ENCODE measurements at regions not wholly inside any gene's neighbourhood (a gene's known extent, or its start where the extent isn't known, plus 50 kb on each side); places are given as distances from the start of the nearest gene placed in this dataset.

DNA sequence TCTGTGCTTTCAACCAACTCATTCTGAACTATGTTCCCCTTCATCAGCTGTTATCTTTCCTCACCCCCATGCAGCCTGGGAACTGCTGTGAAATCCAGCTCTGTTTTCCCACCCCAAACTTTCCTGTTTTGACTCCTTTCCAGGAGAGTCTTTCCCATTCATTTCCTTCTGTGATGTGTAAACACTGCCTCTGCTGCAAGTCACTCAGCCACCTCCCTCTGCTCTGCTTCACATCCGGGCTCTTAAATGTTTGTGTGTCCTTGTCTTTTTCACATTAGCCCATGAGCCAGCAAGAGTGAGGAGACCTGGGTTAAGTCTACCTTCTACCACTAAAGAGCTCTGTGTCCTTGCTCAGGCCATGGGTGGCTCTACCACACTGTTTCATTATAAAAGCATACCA lies 137.5 kb downstream of the ICE1 start:
- Histone ChIP-seq H3K23me2 (ENCODE audit: insufficient read length, low read depth, low read length, poor library complexity, severe bottlenecking) (no peaks in the 10 kb centered on the region), H3K4ac (ENCODE audit: low read depth, low read length) (no peak overlapping the region), H2AK5ac (ENCODE audit: insufficient read length, low read length) (no peak overlapping the region), H2BK120ac (ENCODE audit: low read depth, low read length, poor library complexity, severe bottlenecking) (no peak overlapping the region), H3K79me1 (ENCODE audit: insufficient read depth, low read depth, low read length, poor library complexity, severe bottlenecking) (no peaks in the 10 kb centered on the region), H3K9ac (ENCODE audit: extremely low read depth, insufficient read length, low read length) (no peak overlapping the region), H3K18ac (ENCODE audit: insufficient read length, low read depth, low read length) (no peak overlapping the region), H3K23ac (ENCODE audit: insufficient read length, low read depth, low read length) (no peak overlapping the region), H3K4me1 (ENCODE audit: insufficient read depth, low read length) (no peaks in the 10 kb centered on the region), H3K4me2 (ENCODE audit: insufficient read depth, insufficient read length, low read length) (no peak overlapping the region), H3T11ph (ENCODE audit: low read length) (no peak overlapping the region), H3K56ac (ENCODE audit: insufficient read length, low read depth, low read length) (no peak overlapping the region), H3K9me3 (ENCODE audit: control insufficient read depth, low read depth, low read length) (no peaks in the 10 kb centered on the region), H4K20me1 (ENCODE audit: control insufficient read depth, insufficient read depth, insufficient read length) (no peaks in the 10 kb centered on the region), H2BK15ac (ENCODE audit: low read depth, low read length) (no peak overlapping the region), H4K8ac (replicated peaks; ENCODE audit: insufficient read length, low read depth, low read length) (no peak overlapping the region), H3K27ac (ENCODE audit: insufficient read length, low read depth, low read length) (no peak overlapping the region), H3K27me3 (ENCODE audit: insufficient read depth, low read length) (no peaks in the 10 kb centered on the region), H4K5ac (ENCODE audit: insufficient read length, low read depth, low read length) (no peak overlapping the region), H4K91ac (ENCODE audit: insufficient read length, low read depth, low read length) (no peak overlapping the region), H2BK5ac (ENCODE audit: insufficient read length, low read length) (no peak overlapping the region), H3K79me2 (ENCODE audit: insufficient read depth, low read length) (no peaks in the 10 kb centered on the region), H3K14ac (ENCODE audit: insufficient read depth, low read length) (no peak overlapping the region), H2BK20ac (ENCODE audit: low read depth, low read length, poor library complexity, severe bottlenecking) (no peak overlapping the region), H2BK12ac (ENCODE audit: insufficient read length, low read depth, low read length) (no peak overlapping the region), H2AFZ (ENCODE audit: low read length) (no peak overlapping the region)
- Mint-ChIP-seq H3K27me3 (ENCODE audit: low read depth) (no peaks in the 10 kb centered on the region; the same call in 1 of the 2 replicates), H3K9me3 (peaks cover under 1 to 3% of the 10 kb centered on the region in 2 experiments; a peak in 4 of 5 replicates), H3K4me1 (peaks cover 12 to 15% of the 10 kb centered on the region in 2 experiments), H3K27ac (peak overlapping the region in 1 of 3 experiments; percentile 9; a peak in 1 of 7 replicates), H3K36me3 (ENCODE audit: insufficient read depth in 1 of 3, low read depth in 3 of 3) (peaks cover 0 to 2% (median under 1%) of the 10 kb centered on the region in 3 experiments; a peak in 3 of 7 replicates), H3K4me3 (no peak overlapping the region)
- no peak for TF ChIP-seq CTCF (conservative IDR thresholded peaks at IDR 0.05)
- DNase-seq, result no peak
- WGBS (ENCODE audit: extremely low coverage, insufficient read length, low lambda C conversion rate), result no CpG with 5 or more reads among the region's 1 CpG
